Ascending aorta (tissue), 2 donors: ENCODE measurements at regions not wholly inside any gene's neighbourhood (a gene's known extent, or its start where the extent isn't known, plus 50 kb on each side); places are given as distances from the start of the nearest gene placed in this dataset.

Source experiments
- DNase-seq, 2 donors: peaks; one replicate each; pipeline ENCODE4 v3.0.0-alpha.2; 2019; ENCODE audit warnings: low spot score in 2 of 2
- H3K27ac ChIP-seq, 2 donors: fragments of 200-600 bp; sonication (generic); one replicate each; pipeline ENCODE4 v1.5.1; 2016 to 2017; ENCODE audit warnings: mild to moderate bottlenecking in 1 of 2
- H3K27me3 ChIP-seq: fragments of 200-600 bp; sonication (generic); one replicate; pipeline ENCODE4 v1.5.1; 2017
- H3K36me3 ChIP-seq, 2 donors: fragments of 200-600 bp; sonication (generic); one replicate each; pipeline ENCODE4 v1.5.1; 2016
- H3K4me1 ChIP-seq, 2 donors: fragments of 200-600 bp; sonication (generic); one replicate each; pipeline ENCODE4 v1.5.1; 2016 to 2017; ENCODE audit warnings: mild to moderate bottlenecking in 1 of 2
- H3K4me3 ChIP-seq, 2 donors: fragments of 200-600 bp; sonication (generic); one replicate each; pipeline ENCODE4 v1.5.1; 2016 to 2017; ENCODE audit warnings: mild to moderate bottlenecking in 1 of 2
- H3K9me3 ChIP-seq, 2 donors: fragments of 200-600 bp; sonication (generic); one replicate each; pipeline ENCODE4 v1.5.1; 2016
- CTCF ChIP-seq, 3 experiments: fragments of 200-600 bp in 2 of 3; fragments of 450-650 bp in 1 of 3; sonication (generic) in 2 of 3; IDR thresholded peaks; one replicate each; pipeline ENCODE4 v1.5.1; 2016 to 2019; ENCODE audit warnings: antibody characterized with exemption in 3 of 3, mild to moderate bottlenecking in 1 of 3, moderate library complexity in 1 of 3
- intact Hi-C: fragments of 100-400 bp; cut with DNase I; formaldehyde crosslinking; loops from one replicate; pipeline ENCODE4 v1.15.1; 2023

- Histone ChIP-seq H3K27ac (no peak overlapping the region), H3K4me1 (no peaks in the 10 kb centered on the region), H3K27me3 (no peaks in the 10 kb centered on the region), H3K36me3 (no peaks in the 10 kb centered on the region), H3K4me3 (no peak overlapping the region), H3K9me3 (no peaks in the 10 kb centered on the region)
- intact Hi-C loops = no loop called here
- TF ChIP-seq CTCF (IDR thresholded peaks at IDR 0.05) = no peak
- no peak for DNase-seq
Observed at GRCh38 chr1:76006234-76006633, 68.3 kb upstream of the ST6GALNAC3 start.

- intact Hi-C loops = no loop called here
- H3K27me3 ChIP-seq = no peaks in the 10 kb centered on the region
- TF ChIP-seq CTCF (IDR thresholded peaks at IDR 0.05) = no peak
- no peaks in the 10 kb centered on the region for H3K9me3 ChIP-seq
- no peaks in the 10 kb centered on the region for H3K36me3 ChIP-seq
- no peak for DNase-seq
- no peak overlapping the region for H3K4me3 ChIP-seq
- no peaks in the 10 kb centered on the region for H3K4me1 ChIP-seq
- no peak overlapping the region for H3K27ac ChIP-seq
Observed at GRCh38 chr1:76010802-76011201, 63.7 kb upstream of the ST6GALNAC3 start.

GRCh38 chr1:76012341-76013205, 62.0 kb upstream of the ST6GALNAC3 start:
- H3K36me3 ChIP-seq = no peaks in the 10 kb centered on the region
- no peaks in the 10 kb centered on the region for H3K4me1 ChIP-seq
- no peak overlapping the region for H3K4me3 ChIP-seq
- no peaks in the 10 kb centered on the region for H3K27me3 ChIP-seq
- intact Hi-C loops = no loop called here
- TF ChIP-seq CTCF (IDR thresholded peaks at IDR 0.05) = no peak
- H3K27ac ChIP-seq = no peak overlapping the region
- no peak for DNase-seq
- H3K9me3 ChIP-seq = no peaks in the 10 kb centered on the region

GRCh38 chr1:76013206-76013581, 61.4 kb upstream of the ST6GALNAC3 start:
- no peak overlapping the region for H3K4me3 ChIP-seq
- DNase-seq = no peak
- no peak for TF ChIP-seq CTCF (IDR thresholded peaks at IDR 0.05)
- intact Hi-C loops = no loop called here
- no peaks in the 10 kb centered on the region for H3K9me3 ChIP-seq
- H3K27ac ChIP-seq = no peak overlapping the region
- H3K36me3 ChIP-seq = no peaks in the 10 kb centered on the region
- no peaks in the 10 kb centered on the region for H3K27me3 ChIP-seq
- no peaks in the 10 kb centered on the region for H3K4me1 ChIP-seq

GRCh38 chr1:76015478-76016103, 59.0 kb upstream of the ST6GALNAC3 start:
- no peak overlapping the region for H3K4me3 ChIP-seq
- no peaks in the 10 kb centered on the region for H3K27me3 ChIP-seq
- no peak for DNase-seq
- no peaks in the 10 kb centered on the region for H3K36me3 ChIP-seq
- intact Hi-C loops = no loop called here
- H3K4me1 ChIP-seq = no peaks in the 10 kb centered on the region
- H3K9me3 ChIP-seq = no peaks in the 10 kb centered on the region
- H3K27ac ChIP-seq = no peak overlapping the region
- no peak for TF ChIP-seq CTCF (IDR thresholded peaks at IDR 0.05)
